Fibroblast of lung (primary cell): ENCODE measurements at regions not wholly inside any gene's neighbourhood (a gene's known extent, or its start where the extent isn't known, plus 50 kb on each side); places are given as distances from the start of the nearest gene placed in this dataset.

Experiments
- DNase-seq, 2 donors: peaks; one replicate each; pipeline versions ENCODE4 v3.0.0 to v3.0.0-alpha.2; 2010; ENCODE audit warnings: low read depth in 2 of 2
- H2AFZ ChIP-seq: 2 replicates; pipeline ENCODE4 v1.5.1; 2012; ENCODE audit warnings: low read length, control low read depth, inconsistent platforms
- H3K27ac ChIP-seq: 2 replicates; pipeline ENCODE4 v1.5.1; 2011; ENCODE audit warnings: low read length, control low read depth; ENCODE audit not compliant: insufficient read depth
- H3K27me3 ChIP-seq: 2 replicates; pipeline ENCODE4 v1.5.1; 2011; ENCODE audit warnings: mild to moderate bottlenecking, low read length; ENCODE audit not compliant: control insufficient read depth, insufficient read depth
- H3K36me3 ChIP-seq: 2 replicates; pipeline ENCODE4 v1.5.1; 2011; ENCODE audit warnings: low read length; ENCODE audit not compliant: control insufficient read depth, insufficient read depth
- H3K4me1 ChIP-seq: 2 replicates; pipeline ENCODE4 v1.5.1; 2011; ENCODE audit warnings: low read length; ENCODE audit not compliant: control insufficient read depth, insufficient read depth; ENCODE audit errors: extremely low read depth
- H3K4me2 ChIP-seq: 2 replicates; pipeline ENCODE4 v1.5.1; 2011; ENCODE audit warnings: low read length, control low read depth; ENCODE audit not compliant: insufficient read depth; ENCODE audit errors: extremely low read depth
- H3K4me3 ChIP-seq, 4 experiments: fragments of 200-600 bp in 1 of 4; sonication (generic) in 1 of 4; replicated peaks in 1 of 4; 2 replicates each; pipeline ENCODE4 v1.5.1; 2011 to 2016; ENCODE audit warnings: low read length in 4 of 4, low read depth in 3 of 4, mild to moderate bottlenecking in 3 of 4, control low read depth in 2 of 4, inconsistent platforms in 1 of 4, mixed read lengths in 1 of 4; ENCODE audit not compliant: insufficient read depth in 1 of 4; ENCODE audit errors: control extremely low read depth in 1 of 4
- H3K79me2 ChIP-seq: 2 replicates; pipeline ENCODE4 v1.5.1; 2012; ENCODE audit warnings: mild to moderate bottlenecking, low read length, inconsistent platforms; ENCODE audit not compliant: control insufficient read depth, insufficient read depth
- H3K9ac ChIP-seq: 2 replicates; pipeline ENCODE4 v1.5.1; 2011; ENCODE audit warnings: mild to moderate bottlenecking, low read length, control low read depth; ENCODE audit not compliant: insufficient read depth
- H3K9me3 ChIP-seq: 2 replicates; pipeline ENCODE4 v1.5.1; 2012; ENCODE audit warnings: low read depth, low read length; ENCODE audit not compliant: control insufficient read depth, insufficient read depth
- H4K20me1 ChIP-seq: 2 replicates; pipeline ENCODE4 v1.5.1; 2011; ENCODE audit warnings: low read length; ENCODE audit not compliant: control insufficient read depth, insufficient read depth; ENCODE audit errors: extremely low read depth
- EZH2 ChIP-seq: IDR thresholded peaks from 2 replicates; pipeline ENCODE4 v1.5.1; 2012; ENCODE audit warnings: low read length, control low read depth, mild to moderate bottlenecking; ENCODE audit errors: missing control alignments
- TF ChIP-seq, protein P1 (sequence below), 2 donors: IDR thresholded peaks in 1 of 2; conservative IDR thresholded peaks in 1 of 2; 1 replicate in 1 of 2; 2 replicates in 1 of 2; pipeline ENCODE4 v1.5.1; 2011 to 2012; ENCODE audit warnings: low read length in 2 of 2, control low read depth in 1 of 2, inconsistent platforms in 1 of 2, low read depth in 1 of 2, mild to moderate bottlenecking in 1 of 2

DNA sequence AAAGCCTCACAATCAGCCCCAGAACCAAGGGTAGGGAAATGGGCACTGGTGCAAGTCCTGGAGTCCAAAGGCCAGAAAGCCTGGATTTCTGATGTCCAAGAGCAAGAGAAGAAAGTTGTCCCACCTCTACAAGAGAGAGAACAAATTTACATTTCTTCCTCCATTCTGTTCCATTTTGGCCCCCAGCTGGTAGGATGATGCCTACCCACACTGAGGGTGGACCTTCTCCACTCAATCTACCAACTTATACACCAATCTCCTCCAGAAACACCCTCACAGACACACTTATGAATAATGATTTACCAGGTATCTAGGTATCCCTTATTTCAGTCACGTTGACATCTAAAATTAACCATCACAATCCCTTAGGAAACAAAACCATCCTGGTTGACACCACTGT, 367.8 kb upstream of the GRIA3 start:
- TF ChIP-seq, protein P1, sequence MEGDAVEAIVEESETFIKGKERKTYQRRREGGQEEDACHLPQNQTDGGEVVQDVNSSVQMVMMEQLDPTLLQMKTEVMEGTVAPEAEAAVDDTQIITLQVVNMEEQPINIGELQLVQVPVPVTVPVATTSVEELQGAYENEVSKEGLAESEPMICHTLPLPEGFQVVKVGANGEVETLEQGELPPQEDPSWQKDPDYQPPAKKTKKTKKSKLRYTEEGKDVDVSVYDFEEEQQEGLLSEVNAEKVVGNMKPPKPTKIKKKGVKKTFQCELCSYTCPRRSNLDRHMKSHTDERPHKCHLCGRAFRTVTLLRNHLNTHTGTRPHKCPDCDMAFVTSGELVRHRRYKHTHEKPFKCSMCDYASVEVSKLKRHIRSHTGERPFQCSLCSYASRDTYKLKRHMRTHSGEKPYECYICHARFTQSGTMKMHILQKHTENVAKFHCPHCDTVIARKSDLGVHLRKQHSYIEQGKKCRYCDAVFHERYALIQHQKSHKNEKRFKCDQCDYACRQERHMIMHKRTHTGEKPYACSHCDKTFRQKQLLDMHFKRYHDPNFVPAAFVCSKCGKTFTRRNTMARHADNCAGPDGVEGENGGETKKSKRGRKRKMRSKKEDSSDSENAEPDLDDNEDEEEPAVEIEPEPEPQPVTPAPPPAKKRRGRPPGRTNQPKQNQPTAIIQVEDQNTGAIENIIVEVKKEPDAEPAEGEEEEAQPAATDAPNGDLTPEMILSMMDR (conservative IDR thresholded peaks at IDR 0.05 in 1 of 2, IDR thresholded peaks at IDR 0.05 in 1 of 2; ENCODE audit: low read depth in 1 of 2, low read length in 2 of 2), result no peak
- no peak for TF ChIP-seq EZH2
- no peak overlapping the region for H2AFZ ChIP-seq
- H3K27me3 ChIP-seq, result no peaks in the 10 kb centered on the region
- no peaks in the 10 kb centered on the region for H4K20me1 ChIP-seq
- H3K4me3 ChIP-seq, result no peak overlapping the region
- H3K27ac ChIP-seq, result no peak overlapping the region
- no peak overlapping the region for H3K9ac ChIP-seq
- no peaks in the 10 kb centered on the region for H3K79me2 ChIP-seq
- no peak for DNase-seq
- H3K4me2 ChIP-seq, result no peak overlapping the region
- no peaks in the 10 kb centered on the region for H3K36me3 ChIP-seq
- H3K4me1 ChIP-seq, result no peaks in the 10 kb centered on the region
- no peaks in the 10 kb centered on the region for H3K9me3 ChIP-seq

DNA sequence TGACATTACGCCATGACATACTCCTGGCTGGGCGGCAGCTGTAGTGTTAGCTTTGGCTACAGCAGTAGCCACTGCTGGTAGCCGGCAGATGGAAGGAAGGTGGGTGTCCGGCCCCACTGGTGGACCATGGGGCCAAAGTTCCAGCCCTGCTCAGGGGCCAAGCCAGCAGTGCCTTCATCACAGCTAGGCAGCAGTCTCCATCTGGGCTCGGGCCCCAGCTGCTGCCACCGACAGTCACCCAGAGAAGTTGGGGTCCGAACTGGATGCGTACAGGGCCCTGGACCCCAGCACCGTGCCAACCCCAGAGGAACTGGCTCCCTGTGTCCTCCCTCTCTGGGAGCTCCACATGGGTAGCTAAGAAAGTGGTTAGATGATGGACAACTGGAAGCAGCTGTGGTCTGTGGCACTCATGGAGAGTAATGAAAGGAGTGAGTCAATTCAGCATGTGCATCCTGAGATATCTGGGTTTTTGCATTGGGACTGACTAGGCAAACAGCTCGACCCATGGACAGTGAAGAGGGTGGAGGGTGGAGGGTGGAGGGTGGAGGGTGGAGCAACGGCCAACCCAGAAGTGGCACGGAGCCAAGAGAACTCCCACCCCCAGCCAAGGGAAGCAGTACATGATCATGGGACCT, 366.6 kb upstream of the GRIA3 start:
- Histone ChIP-seq H3K27ac (no peak overlapping the region), H3K4me1 (no peaks in the 10 kb centered on the region), H3K27me3 (no peaks in the 10 kb centered on the region), H2AFZ (no peak overlapping the region), H3K4me2 (no peak overlapping the region), H3K9me3 (no peaks in the 10 kb centered on the region), H4K20me1 (no peaks in the 10 kb centered on the region), H3K9ac (no peak overlapping the region), H3K36me3 (no peaks in the 10 kb centered on the region), H3K79me2 (no peaks in the 10 kb centered on the region), H3K4me3 (no peak overlapping the region)
- DNase-seq, result no peak
- TF ChIP-seq EZH2, result no peak
- TF ChIP-seq, protein P1 (conservative IDR thresholded peaks at IDR 0.05 in 1 of 2, IDR thresholded peaks at IDR 0.05 in 1 of 2; ENCODE audit: low read depth in 1 of 2, low read length in 2 of 2), result no peak

DNA sequence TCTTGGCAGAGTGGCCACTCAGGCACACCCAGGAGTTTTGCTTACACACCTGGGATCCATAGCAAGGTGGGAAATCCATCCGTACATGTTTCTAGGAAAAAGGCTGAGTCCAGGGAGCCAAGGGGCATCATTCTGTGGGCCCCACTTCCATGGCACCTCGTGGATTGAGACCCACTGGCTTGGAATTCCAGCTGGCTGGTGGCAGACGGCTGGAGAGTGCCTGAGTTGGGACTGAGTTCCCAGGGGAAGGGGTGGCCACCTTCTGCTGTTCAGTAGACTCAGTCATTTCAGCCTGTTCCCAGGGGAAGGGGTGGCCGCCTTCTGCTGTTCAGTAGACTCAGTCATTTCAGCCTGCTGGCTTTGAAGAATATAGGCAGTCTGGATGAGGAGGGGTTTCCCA, 366.0 kb upstream of the GRIA3 start:
- TF ChIP-seq, protein P1 (conservative IDR thresholded peaks at IDR 0.05 in 1 of 2, IDR thresholded peaks at IDR 0.05 in 1 of 2; ENCODE audit: low read depth in 1 of 2, low read length in 2 of 2), result no peak
- no peak for TF ChIP-seq EZH2
- no peaks in the 10 kb centered on the region for H3K79me2 ChIP-seq

More for the DNA sequence above, 366.0 kb upstream of the GRIA3 start:
- DNase-seq, result no peak
- H3K27me3 ChIP-seq, result no peaks in the 10 kb centered on the region
- no peak overlapping the region for H3K27ac ChIP-seq
- H3K9ac ChIP-seq, result no peak overlapping the region
- no peaks in the 10 kb centered on the region for H3K9me3 ChIP-seq
- H4K20me1 ChIP-seq, result no peaks in the 10 kb centered on the region
- H3K36me3 ChIP-seq, result no peaks in the 10 kb centered on the region
- no peaks in the 10 kb centered on the region for H3K4me1 ChIP-seq
- H2AFZ ChIP-seq, result no peak overlapping the region
- H3K4me3 ChIP-seq, result no peak overlapping the region
- H3K4me2 ChIP-seq, result no peak overlapping the region
